HCT116 (cell line): ENCODE measurements at regions not wholly inside any gene's neighbourhood (a gene's known extent, or its start where the extent isn't known, plus 50 kb on each side); places are given as distances from the start of the nearest gene placed in this dataset.

Experiments used
- CEBPB ChIP-seq: IDR thresholded peaks from 2 replicates; pipeline ENCODE4 v1.6.1; 2012; ENCODE audit warnings: low read depth
- CTCF ChIP-seq, 3 experiments: fragments of 200-600 bp in 1 of 3; sonication (generic) in 1 of 3; IDR thresholded peaks in 2 of 3; conservative IDR thresholded peaks in 1 of 3; 2 replicates each; pipeline ENCODE4 v1.5.1; 2012 to 2017; ENCODE audit warnings: low read depth in 2 of 3, low read length in 2 of 3, antibody characterized with exemption in 1 of 3, borderline replicate concordance in 1 of 3, control low read depth in 1 of 3, mild to moderate bottlenecking in 1 of 3, mixed read lengths in 1 of 3, mixed run types in 1 of 3, moderate library complexity in 1 of 3; ENCODE audit not compliant: insufficient read depth in 1 of 3
- ELF1 ChIP-seq: IDR thresholded peaks from 2 replicates; pipeline ENCODE4 v1.6.1; 2012; ENCODE audit warnings: low read depth, borderline replicate concordance
- EZH2 ChIP-seq: fragments of 200-600 bp; sonication (generic); IDR thresholded peaks from 2 replicates; pipeline ENCODE4 v1.6.1; 2017; ENCODE audit warnings: antibody characterized with exemption, mixed run types
- POLR2A ChIP-seq: IDR thresholded peaks from 2 replicates; pipeline ENCODE4 v1.7.0; 2011; ENCODE audit warnings: borderline replicate concordance; ENCODE audit not compliant: insufficient read depth, insufficient read length; ENCODE audit errors: extremely low read depth
- RAD21 ChIP-seq: IDR thresholded peaks from 2 replicates; pipeline ENCODE4 v1.6.1; 2012; ENCODE audit warnings: low read depth, mild to moderate bottlenecking
- REST ChIP-seq: IDR thresholded peaks from 2 replicates; pipeline ENCODE4 v1.6.1; 2012; ENCODE audit warnings: low read depth
- SP1 ChIP-seq: IDR thresholded peaks from 2 replicates; pipeline ENCODE4 v1.6.1; 2012; ENCODE audit warnings: low read depth
- SRF ChIP-seq: IDR thresholded peaks from 2 replicates; pipeline ENCODE4 v1.6.1; 2012; ENCODE audit warnings: low read depth
- YY1 ChIP-seq: IDR thresholded peaks from 2 replicates; pipeline ENCODE4 v1.6.1; 2011; ENCODE audit warnings: low read length, low read depth, moderate library complexity, mild to moderate bottlenecking; ENCODE audit not compliant: insufficient replicate concordance; ENCODE audit errors: extremely low read depth

- TF ChIP-seq EZH2 (no peak), CTCF (IDR thresholded peaks at IDR 0.05 in 2 of 3, conservative IDR thresholded peaks at IDR 0.05 in 1 of 3; ENCODE audit: borderline replicate concordance in 1 of 3, insufficient read depth in 1 of 3, low read depth in 2 of 3, low read length in 2 of 3) (no peak), POLR2A (no peak), SRF (no peak), RAD21 (no peak), ELF1 (no peak), REST (no peak), YY1 (no peak), SP1 (no peak), CEBPB (no peak)
These were observed 117.0 kb downstream of the TEX29 start for GRCh38 chr13:111437417-111437816.
